Stimulated activated CD4-positive, alpha-beta T cell treated with anti-CD3 and anti-CD28 coated beads, Interleukin-15, amount 100 ng/mL, for 24 hours (primary cell): ENCODE measurements at regions not wholly inside any gene's neighbourhood (a gene's known extent, or its start where the extent isn't known, plus 50 kb on each side); places are given as distances from the start of the nearest gene placed in this dataset.
"Not testable (repeated sequence)": the region's sequence is repeated elsewhere in the genome, so short reads cannot be mapped to it uniquely, and the experiment has no call there.

ENCODE experiments used
- DNase-seq: peaks from one replicate; pipeline ENCODE4 v3.0.0-alpha.2; 2020

DNA sequence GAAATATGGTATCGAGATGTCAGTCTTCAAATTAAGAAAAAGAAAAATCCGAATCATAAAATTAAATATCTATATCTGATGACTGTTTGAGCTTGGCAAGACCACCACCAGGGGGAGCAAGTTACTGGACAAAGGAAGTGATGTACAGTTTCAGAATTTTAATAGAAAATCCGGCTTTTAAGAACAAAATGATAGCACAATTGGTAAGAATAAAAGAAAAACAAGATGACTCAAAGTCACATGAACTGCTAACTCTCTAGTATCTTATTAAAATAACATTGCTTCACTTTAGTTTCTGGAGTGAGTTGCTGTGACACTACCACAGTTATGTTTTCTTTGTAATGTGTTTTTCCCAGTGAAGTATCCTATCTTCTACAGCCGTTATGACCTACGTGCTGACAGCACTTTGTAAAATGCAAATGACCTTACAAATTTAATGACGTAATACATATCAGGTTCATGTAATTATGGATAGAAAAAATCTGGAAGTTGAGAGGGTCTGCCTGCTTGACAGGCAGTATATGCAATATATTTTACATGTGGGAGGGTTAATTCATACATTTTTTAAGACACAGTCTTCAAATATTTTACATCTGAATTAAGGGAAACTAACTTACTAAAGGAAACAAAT, 405.3 kb upstream of the HS3ST5 start:
- peak; percentile 42 for DNase-seq

DNA sequence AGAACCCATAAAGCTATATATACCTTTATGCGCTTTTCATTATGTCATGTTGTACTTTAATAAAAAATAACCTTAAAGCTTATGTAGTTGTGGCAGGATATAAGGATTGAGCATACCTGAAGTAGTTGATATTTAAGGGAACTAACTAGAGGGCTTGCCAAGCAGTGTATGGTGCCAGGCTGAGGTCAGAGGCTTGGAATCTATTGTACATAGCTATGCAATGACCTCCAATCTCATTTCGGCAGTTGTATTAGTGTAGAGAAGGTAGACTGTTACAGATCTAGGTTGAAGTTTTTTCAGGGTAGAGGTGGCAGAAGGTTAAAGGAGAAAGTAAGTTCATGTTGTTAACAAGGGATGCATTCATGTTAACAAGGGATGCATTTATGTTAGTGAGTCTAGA, 397.7 kb upstream of the HS3ST5 start:
- no peak for DNase-seq

DNA sequence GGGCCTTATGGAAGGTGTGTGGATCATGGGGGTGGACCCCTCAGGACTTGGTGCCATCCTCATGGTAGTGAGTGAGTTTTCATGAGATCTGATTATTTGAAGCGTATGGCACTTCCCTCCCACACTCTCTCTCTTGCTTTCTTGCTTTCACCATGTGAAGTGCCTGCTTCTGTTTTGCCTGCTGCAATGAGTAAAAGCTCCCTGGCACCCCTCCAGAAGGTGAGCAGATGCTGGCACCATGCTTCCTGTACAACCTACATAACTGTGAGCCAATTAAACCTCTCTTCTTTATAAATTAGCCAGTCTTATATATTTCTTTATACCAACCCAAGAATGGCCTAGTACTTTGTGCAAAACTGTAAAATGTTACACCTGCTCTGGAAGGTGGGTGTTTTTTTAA, 396.8 kb upstream of the HS3ST5 start:
- no peak for DNase-seq

DNA sequence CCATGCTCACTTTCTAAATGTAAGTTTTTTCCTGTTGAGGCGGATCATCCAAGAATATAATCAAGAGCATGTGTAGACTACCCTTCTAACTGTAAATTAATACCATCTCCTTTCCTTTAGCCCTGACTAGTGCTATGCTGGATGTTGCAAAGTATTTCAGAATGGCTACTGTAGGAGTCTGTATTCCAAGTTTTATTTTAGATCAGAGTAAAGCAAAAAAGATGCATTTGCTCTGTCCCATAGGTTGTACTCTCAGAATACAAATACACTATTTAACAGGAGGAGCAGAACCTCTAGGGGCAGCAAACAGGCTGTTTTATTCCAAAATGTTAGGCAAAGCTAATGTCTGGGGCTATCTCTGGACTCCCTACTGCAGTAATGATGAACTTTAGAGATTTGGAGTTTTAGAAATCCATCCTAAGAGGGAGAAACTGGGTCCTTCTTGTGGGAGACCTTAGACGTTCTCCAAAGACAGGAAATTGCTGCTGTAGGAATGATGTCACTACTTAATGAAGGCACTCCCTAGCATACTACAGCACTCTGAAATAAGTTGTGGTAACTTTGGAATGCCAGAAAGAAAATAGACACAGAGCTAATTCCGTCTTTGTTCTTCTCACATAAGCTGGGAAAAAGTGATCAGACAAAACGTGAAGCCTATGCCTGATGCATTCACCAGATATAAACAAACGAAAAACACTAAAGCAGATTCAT, 392.4 kb upstream of the HS3ST5 start:
- DNase-seq: no peak

DNA sequence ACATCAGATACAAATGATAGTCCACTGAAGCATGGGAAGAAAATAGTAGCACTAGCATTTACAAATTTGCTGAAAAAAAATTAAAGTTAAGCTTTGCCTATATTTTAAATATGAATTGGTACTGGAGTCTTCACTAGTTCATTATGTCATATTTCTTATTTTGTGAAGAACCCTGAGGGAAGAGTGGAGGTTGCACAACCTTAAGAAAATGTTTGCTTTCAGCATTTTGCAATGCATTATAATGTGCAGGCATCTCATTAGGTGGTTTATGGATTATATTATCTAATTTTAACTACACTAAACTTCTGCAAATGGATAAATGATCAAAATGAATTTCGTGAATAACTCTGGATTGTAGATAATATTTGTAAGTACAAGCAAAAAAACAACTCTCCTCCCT, 390.8 kb upstream of the HS3ST5 start:
- DNase-seq: no peak

DNA sequence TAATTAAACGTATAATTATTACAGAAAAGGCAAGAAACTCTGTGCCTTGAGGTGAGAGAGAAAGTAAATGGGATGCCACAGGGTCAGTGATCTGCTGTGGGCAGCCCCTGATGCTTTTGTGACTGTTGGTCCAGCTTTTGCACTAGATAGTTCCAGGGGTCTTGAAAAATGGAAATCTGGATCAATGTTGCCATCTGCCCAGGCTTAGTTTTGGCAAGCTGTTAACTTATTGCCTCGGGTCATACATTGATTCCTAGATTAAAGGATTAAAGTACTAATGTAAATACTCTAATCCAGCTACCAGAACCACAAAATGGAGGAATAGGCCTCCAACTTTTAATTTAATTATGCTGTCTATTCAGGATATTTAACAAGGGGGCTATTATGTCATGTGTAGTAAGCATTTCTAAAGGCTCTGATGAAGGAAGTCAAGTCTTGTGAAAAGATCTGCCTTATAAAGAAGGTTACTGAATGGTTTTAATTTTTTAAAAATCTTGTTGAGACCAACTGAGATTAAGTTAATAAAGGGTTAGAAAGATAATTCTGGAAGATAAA, 376.0 kb upstream of the HS3ST5 start:
- no peak for DNase-seq

DNA sequence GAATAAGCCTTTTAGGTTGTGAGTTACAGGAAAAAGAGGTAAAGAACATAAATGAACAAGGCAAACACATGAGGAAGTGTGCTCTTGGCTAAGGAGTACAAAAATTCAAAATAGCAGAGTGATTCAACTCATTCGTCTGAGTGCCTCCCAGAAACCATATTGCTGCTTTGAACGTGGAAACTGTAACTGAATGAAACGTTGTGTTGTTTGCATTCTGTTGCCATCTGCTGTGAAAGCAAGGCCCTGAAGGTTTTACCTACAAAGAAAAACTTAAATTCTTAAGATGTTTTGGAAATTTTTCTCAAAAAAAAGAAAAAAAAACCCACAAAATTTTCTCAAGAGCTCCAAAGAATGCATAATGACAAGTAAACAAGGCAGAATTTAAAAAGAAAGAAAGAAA, 375.4 kb upstream of the HS3ST5 start:
- no peak for DNase-seq

DNA sequence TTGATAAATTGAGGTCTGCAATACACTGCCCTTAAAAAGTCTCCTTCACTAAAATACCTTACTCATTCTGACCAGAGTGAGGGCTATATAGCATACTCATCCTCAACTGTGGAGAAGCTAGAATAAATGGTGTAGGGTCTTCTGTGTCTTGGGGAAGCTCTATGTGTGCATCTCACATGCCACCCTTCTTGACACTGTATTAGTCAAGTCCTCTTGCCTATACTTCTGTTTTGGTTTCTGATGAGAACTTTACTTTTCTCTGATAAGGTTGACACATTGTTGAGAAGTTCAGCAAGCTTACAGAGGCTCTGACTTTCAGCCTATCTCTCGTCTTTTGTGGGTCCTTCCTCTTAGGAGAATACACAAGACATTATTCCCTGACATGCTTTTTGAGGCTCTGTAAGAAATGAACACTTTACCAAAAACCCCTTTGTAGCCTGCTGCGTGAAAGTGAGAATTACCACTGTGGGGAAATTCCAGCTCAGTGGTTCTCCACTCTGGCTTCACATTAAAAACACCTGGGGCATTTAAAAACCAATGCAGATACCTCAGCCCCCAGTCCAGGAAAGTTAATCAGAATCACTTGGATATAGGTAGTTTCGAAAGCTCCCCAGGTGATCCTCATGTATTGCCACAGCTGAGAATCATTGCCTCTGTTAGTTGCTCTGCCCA, 372.1 kb upstream of the HS3ST5 start:
- no peak for DNase-seq

DNA sequence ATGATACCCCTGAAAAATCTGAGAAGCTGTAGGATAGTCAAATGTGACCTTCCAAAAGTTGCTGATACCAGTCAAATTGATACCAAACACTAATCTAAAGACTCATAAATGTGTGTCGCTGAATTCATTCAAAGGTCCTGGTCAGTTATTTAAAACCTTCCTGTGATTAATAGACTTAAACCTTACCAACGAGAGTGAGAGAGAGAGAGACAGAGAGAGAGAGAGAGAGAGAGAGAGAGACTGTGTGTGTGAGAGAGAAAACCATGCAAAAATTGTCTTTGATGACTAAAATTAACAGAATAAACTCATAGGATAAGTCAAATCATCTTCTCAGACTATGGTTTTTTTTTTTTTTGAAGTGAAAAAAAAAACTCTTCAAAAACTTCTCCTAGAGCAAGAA, 370.9 kb upstream of the HS3ST5 start:
- no peak for DNase-seq

DNA sequence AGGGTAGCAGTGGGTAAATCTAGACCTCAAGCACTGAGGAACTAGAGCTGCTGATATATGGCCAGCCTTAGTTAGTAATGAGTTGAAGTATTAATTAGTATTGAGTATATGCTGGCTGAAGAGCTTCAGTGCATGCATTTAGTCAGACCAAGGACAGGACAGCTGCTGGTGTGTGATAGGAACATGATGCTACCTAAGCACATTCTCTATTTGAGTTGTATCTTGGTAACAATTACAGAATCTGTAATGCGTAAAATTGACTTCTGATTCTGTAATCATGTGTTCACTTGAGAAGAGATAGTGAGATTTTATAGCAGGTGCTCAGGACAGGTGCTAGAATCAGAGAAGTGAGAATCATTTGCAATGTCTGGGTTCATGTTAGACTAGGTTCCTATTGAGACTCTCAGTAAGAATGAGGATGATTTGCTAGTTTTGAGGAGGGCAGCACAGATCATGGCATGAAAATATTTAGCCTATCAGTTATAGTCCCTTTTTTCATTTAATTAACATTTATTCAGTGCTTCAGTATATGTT, 369.4 kb upstream of the HS3ST5 start:
- no peak for DNase-seq

DNA sequence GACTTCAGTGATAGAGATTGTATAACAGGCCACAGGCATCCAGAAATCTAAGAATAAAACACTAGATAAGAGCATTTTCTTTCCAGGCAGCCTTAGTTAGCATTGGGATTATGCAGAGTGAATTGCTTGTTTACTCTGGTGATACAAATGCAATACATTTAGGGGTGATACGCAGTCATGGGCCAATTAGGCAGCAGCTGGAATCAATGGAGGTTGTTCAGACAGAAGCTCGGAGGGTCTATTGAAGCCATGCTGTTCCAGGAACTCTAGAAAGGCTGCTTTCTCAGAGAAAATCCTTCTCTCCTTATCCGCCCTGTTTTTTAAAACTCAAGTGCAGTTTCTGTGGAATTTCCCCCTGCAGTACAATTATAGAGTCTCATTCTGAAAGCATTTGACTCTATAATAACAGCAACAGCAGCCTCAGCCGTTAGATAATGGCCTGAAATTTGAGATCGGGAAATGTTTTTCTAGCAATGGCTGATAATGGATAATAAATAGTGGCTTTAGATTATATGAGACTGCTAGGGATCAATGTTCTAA, 364.3 kb upstream of the HS3ST5 start:
- DNase-seq: no peak

DNA sequence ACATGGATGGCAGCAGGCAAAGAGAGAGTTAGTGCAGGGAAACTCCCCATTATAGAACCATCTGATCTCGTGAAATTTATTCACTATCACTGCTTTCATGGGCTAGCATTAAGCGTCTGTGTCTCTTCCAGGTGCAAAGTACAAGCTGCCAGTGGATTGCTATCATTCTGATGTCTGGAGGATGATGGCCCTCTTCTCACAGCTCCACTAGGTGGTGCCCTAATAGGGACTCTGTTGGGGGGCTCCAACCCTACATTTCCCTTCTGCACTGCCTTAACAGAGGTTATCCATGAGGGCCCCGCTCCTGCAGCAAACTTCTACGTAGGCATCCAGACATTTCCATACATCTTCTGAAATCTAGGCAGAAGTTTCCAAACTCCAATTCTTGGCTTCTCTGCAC, 347.8 kb upstream of the HS3ST5 start:
- DNase-seq: no peak

DNA sequence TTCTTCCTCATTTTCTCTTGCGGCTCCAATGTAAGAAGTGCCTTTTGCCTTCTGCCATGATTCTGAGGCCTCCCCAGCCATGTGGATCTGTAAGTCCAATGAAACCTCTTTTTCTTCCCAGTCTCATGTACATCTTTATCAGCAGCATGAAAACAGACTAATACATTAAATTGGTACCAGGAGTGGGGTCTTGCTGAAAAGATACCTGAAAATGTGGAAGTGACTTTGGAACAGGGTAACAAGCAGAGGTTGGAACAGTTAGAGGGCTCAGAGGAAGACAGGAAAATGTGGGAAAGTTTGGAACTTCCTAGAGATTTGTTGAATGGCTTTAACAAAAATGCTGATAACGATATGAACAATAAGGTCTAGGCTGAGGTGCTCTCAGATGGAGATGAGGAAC, 316.7 kb upstream of the HS3ST5 start:
- no peak for DNase-seq

DNA sequence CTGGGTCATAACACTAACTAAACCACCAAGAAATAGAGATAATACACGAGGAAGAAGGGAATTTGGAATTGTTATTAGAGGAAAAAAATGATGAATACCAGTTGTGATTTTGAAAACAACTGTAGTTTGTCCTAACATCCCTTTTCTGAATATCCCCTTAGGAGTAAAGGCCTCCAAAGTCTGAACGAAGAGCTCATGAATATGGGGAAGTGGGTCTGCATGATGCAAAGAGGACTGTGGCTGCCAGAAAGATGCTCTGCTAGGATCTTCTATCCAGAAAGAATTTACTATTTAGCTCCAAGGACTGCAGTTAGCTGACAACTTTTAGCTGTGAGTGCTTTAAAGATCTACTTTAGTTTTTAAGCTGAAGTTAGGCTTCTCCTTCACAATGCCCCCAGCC, 308.8 kb upstream of the HS3ST5 start:
- no peak for DNase-seq

DNA sequence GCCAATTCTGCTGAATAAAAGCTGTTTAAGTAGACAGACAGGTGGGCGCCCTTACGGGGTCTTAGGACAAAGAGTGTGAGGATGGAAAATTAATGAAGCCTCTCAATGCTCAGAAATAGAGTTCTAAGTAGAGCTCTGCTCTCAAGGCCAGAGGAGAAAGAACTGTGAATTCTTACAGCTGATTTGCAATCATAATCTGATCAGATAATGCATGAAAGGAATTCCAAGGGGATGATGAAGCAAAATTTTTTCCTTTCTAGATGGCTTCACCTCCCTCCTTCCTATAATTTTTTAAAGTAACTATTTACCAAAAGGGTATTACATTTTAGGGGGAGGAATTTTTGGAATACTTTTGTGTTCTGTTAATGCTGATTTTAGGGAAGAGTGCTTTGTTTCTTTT, 308.1 kb upstream of the HS3ST5 start:
- no peak for DNase-seq

DNA sequence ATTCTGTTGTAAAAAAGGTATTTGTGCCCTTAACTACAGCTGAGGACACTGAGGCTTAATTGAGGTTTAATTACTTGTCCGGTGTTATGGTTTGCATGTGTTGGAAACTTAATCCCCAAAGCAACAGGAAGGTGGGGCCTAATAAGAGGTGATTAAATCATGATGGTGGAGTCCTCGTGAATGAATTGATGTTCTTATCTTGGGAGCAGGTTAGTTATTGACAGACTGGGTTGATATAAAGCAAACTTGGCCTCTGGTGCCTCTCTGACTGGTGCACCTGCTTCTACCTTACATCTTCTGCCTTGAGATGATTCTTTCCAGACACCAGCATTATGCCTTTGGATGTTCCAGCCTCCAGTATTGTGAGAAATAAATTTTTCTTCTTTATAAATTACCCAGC, 306.5 kb upstream of the HS3ST5 start:
- DNase-seq: no peak

DNA sequence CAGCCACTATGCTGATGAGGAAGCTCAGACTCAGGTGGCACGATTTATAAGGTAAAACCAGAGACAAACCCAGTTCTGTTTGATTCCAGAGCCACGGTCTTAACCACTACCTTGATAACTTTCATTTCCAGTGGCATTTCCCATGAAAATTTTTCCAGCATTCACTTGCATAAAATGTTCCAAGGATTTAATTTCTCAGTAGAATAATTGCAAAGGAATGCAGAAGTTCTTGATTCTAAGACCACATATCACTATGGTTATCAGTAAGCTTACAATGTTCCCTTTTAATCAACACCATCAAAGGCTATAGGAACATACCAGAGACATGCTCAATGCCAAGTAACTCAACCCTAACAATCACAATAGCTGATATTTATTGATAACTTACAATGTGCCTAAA, 306.0 kb upstream of the HS3ST5 start:
- DNase-seq: no peak

DNA sequence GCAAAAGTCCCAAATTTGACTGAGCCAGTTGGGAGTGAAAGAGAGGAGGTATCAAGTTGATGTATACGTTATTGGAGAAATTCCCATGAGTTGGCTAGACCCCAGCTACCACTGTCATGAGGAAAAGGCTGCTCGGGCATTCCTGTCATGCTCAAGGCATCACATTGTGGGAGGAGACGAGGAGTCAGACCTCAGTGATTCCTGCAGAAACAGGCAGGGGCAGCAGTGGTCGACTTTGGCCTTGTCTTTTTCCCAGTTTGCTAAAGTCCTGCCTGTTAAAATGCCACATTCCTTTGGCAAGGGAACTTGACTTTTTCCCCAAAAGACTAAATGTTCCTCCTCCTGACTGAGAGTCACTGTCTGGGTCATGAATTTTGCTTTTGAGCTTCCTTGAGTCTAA, 295.5 kb upstream of the HS3ST5 start:
- DNase-seq: no peak

DNA sequence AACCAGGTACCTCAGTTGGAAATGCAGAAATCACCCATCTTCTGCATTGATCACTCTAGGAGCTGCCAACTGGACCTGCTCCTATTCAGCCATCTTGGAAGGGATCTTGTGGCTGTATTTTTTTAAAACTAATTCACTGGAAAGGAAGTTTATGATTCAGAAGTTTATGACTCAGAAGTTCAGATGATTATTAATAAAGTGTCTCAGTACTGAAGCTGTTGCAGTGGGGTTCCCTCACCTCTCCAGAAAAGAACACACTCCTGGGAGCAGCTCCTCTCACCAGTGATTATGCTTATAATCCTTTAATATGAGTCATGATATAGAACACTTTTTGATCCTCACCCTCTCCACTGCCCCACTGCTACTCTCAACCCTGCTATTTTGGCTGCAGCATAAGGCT, 291.2 kb upstream of the HS3ST5 start:
- no peak for DNase-seq

DNA sequence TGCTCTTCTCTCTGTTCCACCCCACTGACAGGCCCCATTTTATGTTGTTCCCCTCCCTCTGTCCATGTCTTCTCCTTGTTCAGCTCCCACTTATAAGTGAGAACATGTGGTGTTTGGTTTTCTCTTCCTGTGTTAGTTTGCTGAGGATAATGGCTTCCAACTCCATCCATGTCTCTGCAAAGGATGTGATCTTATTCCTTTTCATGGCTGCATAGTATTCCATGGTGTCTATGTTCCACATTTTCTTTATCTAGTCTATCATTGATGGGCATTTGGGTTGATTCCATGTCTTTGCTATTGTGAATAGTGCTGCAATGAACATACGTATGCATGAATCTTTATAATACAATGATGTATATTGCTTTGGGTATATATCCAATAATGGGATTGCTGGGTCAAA, 283.4 kb upstream of the HS3ST5 start:
- not testable (repeated sequence) for DNase-seq

DNA sequence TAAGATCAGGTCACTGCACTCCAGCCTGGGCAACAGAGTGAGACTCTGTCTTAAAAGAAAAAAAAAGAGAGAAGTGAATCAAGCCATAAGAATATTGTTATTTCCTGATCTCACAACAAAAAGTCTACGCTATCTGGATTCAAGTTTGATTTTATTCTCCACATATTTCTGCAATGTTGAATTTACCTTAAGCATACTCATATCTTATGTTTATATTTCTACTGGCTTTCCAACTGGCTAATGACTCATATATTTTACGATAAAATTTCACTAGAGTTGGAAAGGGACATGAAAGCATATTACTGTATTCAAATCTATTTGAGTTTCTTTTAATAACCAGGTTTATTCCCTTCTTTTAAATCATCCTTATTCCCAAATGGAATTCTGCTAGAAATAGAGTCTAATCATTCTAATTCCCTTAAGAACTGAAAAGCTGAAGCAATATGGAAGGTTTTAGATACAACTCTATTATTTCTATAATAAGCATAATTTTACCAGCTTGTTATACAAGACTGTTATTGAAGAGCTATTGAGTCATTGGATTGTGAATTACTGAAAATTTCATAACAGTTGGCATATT, 276.9 kb upstream of the HS3ST5 start:
- no peak for DNase-seq

DNA sequence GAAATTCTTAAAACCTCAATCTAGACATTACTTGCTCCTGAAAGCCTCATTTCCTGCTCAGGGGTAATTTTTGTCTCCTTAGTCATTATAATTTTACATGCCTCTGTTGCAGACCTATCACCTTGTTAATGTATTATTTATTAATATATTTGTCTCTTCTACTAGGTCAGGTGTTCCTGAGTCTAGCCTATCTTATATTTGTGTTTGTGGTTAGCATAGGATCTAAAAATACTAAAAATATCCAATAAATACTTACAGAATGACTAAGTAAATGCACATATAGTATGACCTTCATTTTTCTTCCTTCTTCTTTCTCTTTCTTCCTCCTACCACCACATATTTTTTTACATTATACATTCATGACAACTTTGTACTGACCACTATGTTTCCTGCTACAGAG, 268.9 kb upstream of the HS3ST5 start:
- DNase-seq: no peak

DNA sequence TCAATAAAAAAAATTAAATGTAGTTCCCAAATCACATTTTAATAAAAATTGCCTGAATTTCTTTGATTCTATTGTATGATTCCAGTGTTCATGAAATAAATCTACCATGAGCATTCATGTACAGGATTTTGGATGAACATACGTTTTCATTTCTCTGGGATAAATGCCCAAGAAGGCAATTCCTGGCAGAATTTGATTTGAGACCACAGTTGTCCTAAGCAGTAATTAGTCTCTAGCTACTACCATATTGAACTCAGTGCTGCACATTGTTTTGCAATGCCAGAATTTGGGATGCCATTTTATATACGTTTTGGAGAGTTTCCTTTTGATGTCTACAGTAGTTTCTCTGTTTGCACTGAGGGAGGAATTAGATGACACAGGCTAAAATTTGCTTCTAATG, 265.3 kb upstream of the HS3ST5 start:
- no peak for DNase-seq
